K562 (cell line): ENCODE measurements at regions not wholly inside any gene's neighbourhood (a gene's known extent, or its start where the extent isn't known, plus 50 kb on each side); places are given as distances from the start of the nearest gene placed in this dataset.

Experiments used
- ATAC-seq: fragments of 200-7000 bp; cut with Tn5 transposase; 3 replicates; pipeline ENCODE4 v1.9.1; 2020; ENCODE audit warnings: moderate library complexity
- BruUV-seq: library from RNA; stranded (reverse); fragments of 400-500 nt; replicated peaks from 2 replicates; lab custom pipeline; 2021; lab: Mats Ljungman, UMichigan
- CTCF ChIA-PET: fragments of 300-600 bp; formaldehyde crosslinking; extraction: SDS; loops from one replicate; lab custom pipeline; 2021; ENCODE audit warnings: low intra/inter-chr PET ratio; lab: Yijun Ruan, JAX
- POLR2A ChIA-PET: fragments of 300-600, 350-650 bp; sonication (Branson Sonifier 250); formaldehyde crosslinking; extraction: SDS; loops from one replicate; lab custom pipeline; 2021; ENCODE audit warnings: antibody characterized with exemption, inconsistent platforms; lab: Yijun Ruan, JAX
- DNase-seq, 4 experiments: peaks; one replicate each; pipeline versions ENCODE4 v3.0.0 to v3.0.0-alpha.2; 2011 to 2018; ENCODE audit warnings: low spot score in 3 of 4, mixed read lengths in 3 of 4; ENCODE audit errors: extremely low read depth in 1 of 4
- FAIRE-seq: peaks from 2 replicates; lab custom pipeline; 2011; peaks lifted over from hg19 to GRCh38; lab: Jason Lieb, UNC
- H2AFZ ChIP-seq: 2 replicates; pipeline ENCODE4 v1.6.0; 2011; ENCODE audit warnings: low read depth, low read length, control low read depth, inconsistent platforms
- H3K27ac ChIP-seq: fragments of 200-600 bp; 3 replicates; pipeline ENCODE4 v1.8.0; 2011; ENCODE audit warnings: low read depth, mild to moderate bottlenecking, control low read depth, inconsistent platforms, low read length, moderate library complexity, mixed read lengths; ENCODE audit errors: extremely low read depth
- H3K27me3 ChIP-seq, 2 experiments: fragments of 300-600 bp in 1 of 2; 2 replicates in 1 of 2; 3 replicates in 1 of 2; pipeline versions ENCODE4 v1.6.0 to v1.8.0; 2011; ENCODE audit warnings: inconsistent platforms in 2 of 2, low read length in 2 of 2, mild to moderate bottlenecking in 1 of 2, mixed read lengths in 1 of 2, moderate library complexity in 1 of 2; ENCODE audit not compliant: control insufficient read depth in 2 of 2, insufficient read depth in 2 of 2
- H3K36me3 ChIP-seq: fragments of 300-600 bp; 3 replicates; pipeline ENCODE4 v1.8.0; 2011; ENCODE audit warnings: mild to moderate bottlenecking, low read length, inconsistent platforms; ENCODE audit not compliant: control insufficient read depth, insufficient read depth
- H3K4me1 ChIP-seq, 2 experiments: fragments of 200-600 bp in 1 of 2; replicated peaks in 1 of 2; 2 replicates in 1 of 2; 3 replicates in 1 of 2; pipeline versions ENCODE4 v1.5.1 to v1.8.0; 2011; ENCODE audit warnings: inconsistent platforms in 2 of 2, low read length in 2 of 2, mild to moderate bottlenecking in 1 of 2, mixed read lengths in 1 of 2, moderate library complexity in 1 of 2; ENCODE audit not compliant: control insufficient read depth in 2 of 2, insufficient read depth in 2 of 2
- H3K4me2 ChIP-seq: 2 replicates; pipeline ENCODE4 v1.6.1; 2011; ENCODE audit warnings: low read length, control low read depth, inconsistent platforms, mixed read lengths; ENCODE audit not compliant: insufficient read depth
- H3K4me3 ChIP-seq: fragments of 200-600 bp; sonication (generic), shearing (Covaris generic); 2 replicates; pipeline ENCODE4 v1.5.1; 2016; ENCODE audit warnings: control low read depth, inconsistent platforms
- H3K79me2 ChIP-seq: fragments of 200-600 bp; 3 replicates; pipeline ENCODE4 v1.8.0; 2011; ENCODE audit warnings: low read length, inconsistent platforms; ENCODE audit not compliant: control insufficient read depth, insufficient read depth
- H3K9ac ChIP-seq, 2 experiments: 2 replicates each; pipeline versions ENCODE4 v1.6.0 to v1.6.1; 2011; ENCODE audit warnings: low read depth in 2 of 2, low read length in 2 of 2, control low read depth in 1 of 2, inconsistent platforms in 1 of 2, mild to moderate bottlenecking in 1 of 2, mixed read lengths in 1 of 2; ENCODE audit not compliant: insufficient read depth in 1 of 2
- H3K9me1 ChIP-seq: one replicate; pipeline ENCODE4 v1.6.0; 2011; ENCODE audit warnings: inconsistent platforms, mild to moderate bottlenecking, low read length, moderate library complexity; ENCODE audit not compliant: control insufficient read depth, insufficient read depth
- H3K9me3 ChIP-seq: replicated peaks from 2 replicates; pipeline ENCODE4 v1.5.1; 2011; ENCODE audit warnings: low read depth, low read length, inconsistent platforms; ENCODE audit not compliant: control insufficient read depth, insufficient read depth
- H4K20me1 ChIP-seq: replicated peaks from 2 replicates; pipeline ENCODE4 v1.6.1; 2011; ENCODE audit warnings: low read length, inconsistent platforms, mixed read lengths; ENCODE audit not compliant: control insufficient read depth, insufficient read depth
- WGBS: fragments of 100-300 bp; shearing (Covaris generic); methylation state at CpG from one replicate; pipeline ENCODE4 v1.1.6; 2016; ENCODE audit warnings: low coverage, mixed read lengths; ENCODE audit not compliant: insufficient coverage; ENCODE audit errors: missing lambda C conversion rate; 5-methylcytosine and 5-hydroxymethylcytosine counted together
- in situ Hi-C: fragments of 300-500 bp; cut with MboI; formaldehyde crosslinking; loops from 4 replicates; pipeline ENCODE4 v1.15.0; 2018; ENCODE audit warnings: inconsistent platforms, mixed read lengths
- intact Hi-C: fragments of 100-400 bp; cut with micrococcal nuclease; formaldehyde crosslinking; loops from 2 replicates; pipeline ENCODE4 v1.14.2; 2022
- TF ChIP-seq, protein P1 (sequence below): fragments of 450-650 bp; IDR thresholded peaks from 2 replicates; pipeline ENCODE4 v1.6.1; 2017; ENCODE audit warnings: mild to moderate bottlenecking, moderate library complexity

DNA sequence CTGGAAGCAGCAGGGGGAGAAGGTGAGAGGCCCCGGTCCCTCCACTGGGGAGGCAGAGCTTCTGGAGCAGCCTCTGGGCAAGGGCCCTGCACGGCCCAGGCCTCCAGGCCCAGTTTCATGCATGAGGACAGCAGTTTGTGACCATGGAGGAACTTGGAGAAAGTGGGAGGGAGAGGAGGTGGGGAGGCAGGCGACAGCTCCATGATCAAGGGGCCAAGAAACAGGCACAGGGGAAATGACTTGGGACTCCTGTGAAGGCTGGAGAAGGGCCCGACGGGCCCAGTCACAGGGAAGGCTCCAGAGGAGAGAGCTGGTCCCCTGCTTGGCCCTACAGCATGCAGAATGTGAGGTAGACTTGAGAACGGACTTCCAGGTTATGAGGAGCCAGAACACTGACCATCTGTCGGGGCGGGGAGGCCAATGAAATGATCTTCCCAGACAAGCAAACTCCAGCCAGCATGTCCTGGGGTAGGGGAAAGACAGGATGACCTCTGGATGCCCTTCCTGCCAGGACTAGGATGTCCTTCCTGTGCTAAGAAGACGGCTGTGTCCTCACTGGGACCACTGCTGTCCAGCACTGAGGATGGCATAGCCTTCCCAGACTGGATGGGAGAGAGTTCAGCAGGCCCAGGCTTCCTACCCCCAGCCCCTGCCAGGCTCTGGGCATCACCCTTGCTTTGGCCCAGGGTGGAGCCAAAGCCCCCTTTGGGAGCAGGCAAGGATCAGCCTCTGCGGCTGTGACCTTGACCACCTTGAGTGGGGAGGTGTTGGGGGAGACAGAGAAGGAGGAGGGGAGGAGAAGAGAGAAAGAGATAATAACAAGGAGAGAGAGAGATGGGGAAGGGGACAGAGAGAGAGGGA, 548.2 kb downstream of the PTPRU start:
- peaks cover 0 to 2% of the 10 kb centered on the region in 2 experiments; a peak in 1 of 5 replicates for H3K4me1 ChIP-seq
- TF ChIP-seq, protein P1, sequence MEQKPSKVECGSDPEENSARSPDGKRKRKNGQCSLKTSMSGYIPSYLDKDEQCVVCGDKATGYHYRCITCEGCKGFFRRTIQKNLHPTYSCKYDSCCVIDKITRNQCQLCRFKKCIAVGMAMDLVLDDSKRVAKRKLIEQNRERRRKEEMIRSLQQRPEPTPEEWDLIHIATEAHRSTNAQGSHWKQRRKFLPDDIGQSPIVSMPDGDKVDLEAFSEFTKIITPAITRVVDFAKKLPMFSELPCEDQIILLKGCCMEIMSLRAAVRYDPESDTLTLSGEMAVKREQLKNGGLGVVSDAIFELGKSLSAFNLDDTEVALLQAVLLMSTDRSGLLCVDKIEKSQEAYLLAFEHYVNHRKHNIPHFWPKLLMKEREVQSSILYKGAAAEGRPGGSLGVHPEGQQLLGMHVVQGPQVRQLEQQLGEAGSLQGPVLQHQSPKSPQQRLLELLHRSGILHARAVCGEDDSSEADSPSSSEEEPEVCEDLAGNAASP, result no peak
- TF ChIP-seq, all 486 proteins: peak for 0
- H4K20me1 ChIP-seq, result no peaks in the 10 kb centered on the region
- H3K27ac ChIP-seq, result no peak overlapping the region
- WGBS, result 0% methylated on average over 10 of the region's 10 CpGs
- POLR2A ChIA-PET, result interaction anchor here (0.5 to 0.7 kb wide), 2 partner anchors 190 to 789 kb away, joined by 3 read pairs; no protein-coding TSS in a partner anchor
- no peak overlapping the region for H3K4me2 ChIP-seq
- peaks cover 8 to 36% of the 10 kb centered on the region in 2 experiments; a peak in 4 of 5 replicates for H3K27me3 ChIP-seq
- CTCF ChIA-PET, result no interaction called here
- FAIRE-seq, result no peak
- no peak overlapping the region; a peak in 1 of 4 replicates for H3K9ac ChIP-seq
- DNase-seq, result no peak
- intact Hi-C loops (no loop called here), in situ Hi-C loops (no loop called here)
- no peaks in the 10 kb centered on the region for H3K79me2 ChIP-seq
- no peak overlapping the region for H3K4me3 ChIP-seq
- H3K9me3 ChIP-seq, result no peaks in the 10 kb centered on the region
- ATAC-seq, result no peak
- H3K36me3 ChIP-seq, result no peaks in the 10 kb centered on the region
- no peaks in the 10 kb centered on the region for H3K9me1 ChIP-seq
- no TSS peak for BruUV-seq
- H2AFZ ChIP-seq, result no peak overlapping the region
